Tibial artery (tissue), 4 donors: ENCODE measurements at regions not wholly inside any gene's neighbourhood (a gene's known extent, or its start where the extent isn't known, plus 50 kb on each side); places are given as distances from the start of the nearest gene placed in this dataset.

ENCODE experiments used
- DNase-seq, 2 donors: peaks; one replicate each; pipeline ENCODE4 v3.0.0-alpha.2; 2019
- H3K27ac ChIP-seq, 2 donors: fragments of 200-600 bp; sonication (generic) in 1 of 2; 1 replicate in 1 of 2; 2 replicates in 1 of 2; pipeline ENCODE4 v1.5.1; 2018 to 2019; ENCODE audit warnings: mild to moderate bottlenecking in 1 of 2
- H3K27me3 ChIP-seq, 2 donors: fragments of 200-600 bp; sonication (generic) in 1 of 2; one replicate each; pipeline versions ENCODE4 v1.5.1 to v1.6.0; 2016 to 2019
- H3K36me3 ChIP-seq, 3 donors: fragments of 200-600 bp; sonication (generic) in 2 of 3; one replicate each; pipeline ENCODE4 v1.5.1; 2016 to 2019; ENCODE audit warnings: mild to moderate bottlenecking in 2 of 3
- H3K4me1 ChIP-seq, 4 donors: fragments of 200-600 bp; sonication (generic) in 2 of 4; 1 replicate in 3 of 4; 2 replicates in 1 of 4; pipeline ENCODE4 v1.5.1; 2016 to 2019
- H3K4me3 ChIP-seq, 2 donors: fragments of 200-600 bp; sonication (generic) in 1 of 2; 1 replicate in 1 of 2; 2 replicates in 1 of 2; pipeline ENCODE4 v1.5.1; 2018 to 2019; ENCODE audit warnings: mild to moderate bottlenecking in 2 of 2
- H3K9me3 ChIP-seq, 3 donors: fragments of 200-600 bp; sonication (generic) in 1 of 3; one replicate each; pipeline ENCODE4 v1.5.1; 2016 to 2019
- CTCF ChIP-seq, 2 experiments: fragments of 200-600 bp in 1 of 2; fragments of 450-650 bp in 1 of 2; IDR thresholded peaks; one replicate each; pipeline ENCODE4 v1.5.1; 2017 to 2019; ENCODE audit warnings: antibody characterized with exemption in 2 of 2, mild to moderate bottlenecking in 1 of 2, moderate library complexity in 1 of 2
- intact Hi-C: fragments of 100-400 bp; cut with DNase I; formaldehyde crosslinking; loops from one replicate; pipeline ENCODE4 v1.15.0; 2023; ENCODE audit warnings: low total_unique reads

GRCh38 chr4:38213083-38213805 is 253.0 kb downstream of the PTTG2 start:
- peaks cover 6 to 32% (median 24%) of the 10 kb centered on the region in 4 donors for H3K4me1 ChIP-seq

GRCh38 chr4:38222892-38223291 is 262.7 kb downstream of the PTTG2 start:
- H3K27me3 ChIP-seq: no peaks in the 10 kb centered on the region
- H3K4me3 ChIP-seq: no peak overlapping the region
- H3K27ac ChIP-seq: no peak overlapping the region
- H3K9me3 ChIP-seq: no peaks in the 10 kb centered on the region
- no peak for DNase-seq
- no peak for TF ChIP-seq CTCF (IDR thresholded peaks at IDR 0.05)
- intact Hi-C loops: no loop called here
- peaks cover 10 to 21% (median 16%) of the 10 kb centered on the region in 4 donors for H3K4me1 ChIP-seq
- H3K36me3 ChIP-seq: no peaks in the 10 kb centered on the region

More at GRCh38 chr4:38213083-38213805, 253.0 kb downstream of the PTTG2 start:
- peak overlapping the region in 1 of 2 donors; percentile 71 for H3K27ac ChIP-seq
- intact Hi-C loops: no loop called here
- H3K27me3 ChIP-seq: no peaks in the 10 kb centered on the region
- DNase-seq: no peak
- no peak for TF ChIP-seq CTCF (IDR thresholded peaks at IDR 0.05)
- no peak overlapping the region for H3K4me3 ChIP-seq
- H3K9me3 ChIP-seq: peaks cover 0 to 4% (median 0%) of the 10 kb centered on the region in 3 donors
- H3K36me3 ChIP-seq: no peaks in the 10 kb centered on the region

GRCh38 chr4:38223306-38223705 is 263.1 kb downstream of the PTTG2 start:
- peak in 1 of 2 donors; percentile 34 for DNase-seq
- intact Hi-C loops: no loop called here
- no peak for TF ChIP-seq CTCF (IDR thresholded peaks at IDR 0.05)
- no peak overlapping the region for H3K4me3 ChIP-seq
- H3K27ac ChIP-seq: no peak overlapping the region
- no peaks in the 10 kb centered on the region for H3K9me3 ChIP-seq
- no peaks in the 10 kb centered on the region for H3K27me3 ChIP-seq
- peaks cover 10 to 21% (median 16%) of the 10 kb centered on the region in 4 donors for H3K4me1 ChIP-seq
- no peaks in the 10 kb centered on the region for H3K36me3 ChIP-seq

GRCh38 chr4:38223782-38224236 is 263.6 kb downstream of the PTTG2 start:
- Histone ChIP-seq H3K9me3 (no peaks in the 10 kb centered on the region), H3K27me3 (no peaks in the 10 kb centered on the region), H3K4me3 (no peak overlapping the region), H3K27ac (no peak overlapping the region), H3K36me3 (no peaks in the 10 kb centered on the region), H3K4me1 (peaks cover 10 to 21% (median 16%) of the 10 kb centered on the region in 4 donors)
- no peak for TF ChIP-seq CTCF (IDR thresholded peaks at IDR 0.05)
- intact Hi-C loops: no loop called here
- DNase-seq: no peak

- Histone ChIP-seq H3K4me1 (peaks cover 10 to 21% (median 16%) of the 10 kb centered on the region in 4 donors), H3K9me3 (no peaks in the 10 kb centered on the region), H3K4me3 (no peak overlapping the region), H3K27ac (no peak overlapping the region), H3K27me3 (no peaks in the 10 kb centered on the region), H3K36me3 (no peaks in the 10 kb centered on the region)
- intact Hi-C loops: no loop called here
- TF ChIP-seq CTCF (IDR thresholded peaks at IDR 0.05): no peak
- no peak for DNase-seq
Measured at GRCh38 chr4:38224850-38225249, 264.7 kb downstream of the PTTG2 start.
